ENCODE measurements at regions not wholly inside any gene's neighbourhood (a gene's known extent, or its start where the extent isn't known, plus 50 kb on each side); places are given as distances from the start of the nearest gene placed in this dataset.

DNA sequence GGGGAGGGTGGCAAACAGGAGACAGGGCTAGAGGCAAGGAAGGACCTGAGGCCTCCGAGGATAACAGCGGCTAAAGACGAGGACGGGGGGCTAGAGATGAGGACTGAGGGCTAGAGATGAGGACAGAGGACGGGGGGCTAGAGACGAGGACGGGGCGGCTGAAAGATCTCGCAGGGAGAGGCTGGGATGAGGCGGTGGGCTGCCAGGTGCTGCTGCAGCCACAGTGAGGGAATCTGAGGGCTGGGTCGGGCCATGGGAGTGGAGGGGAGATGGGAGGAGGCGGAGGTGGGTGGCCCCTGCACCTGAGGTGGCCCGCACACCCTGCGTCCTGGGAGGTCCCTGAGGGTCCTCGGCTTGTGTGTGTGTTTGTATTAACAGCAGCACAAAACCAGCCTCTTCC lies 350.2 kb upstream of the SALL3 start:
- no peaks in the 10 kb centered on the region for H3K4me1 ChIP-seq (ENCODE audit: control insufficient read depth, insufficient read depth, low read depth, low read length)
- no peak overlapping the region for H3K27ac ChIP-seq (ENCODE audit: low read length, poor library complexity, severe bottlenecking)
- H3K36me3 ChIP-seq (ENCODE audit: control insufficient read depth in 1 of 2, insufficient read depth in 2 of 2, low read depth in 1 of 2, low read length in 2 of 2), result no peaks in the 10 kb centered on the region
- H4K91ac ChIP-seq (ENCODE audit: low read length), result no peak overlapping the region
- no peak overlapping the region for H2BK15ac ChIP-seq (ENCODE audit: low read depth, poor library complexity, severe bottlenecking)
- no peak overlapping the region for H3K18ac ChIP-seq (ENCODE audit: low read depth in 1 of 2, low read length in 2 of 2)
- DNase-seq, result no peak
- H2BK12ac ChIP-seq (ENCODE audit: low read length in 2 of 2), result no peak overlapping the region
- H3K4me3 ChIP-seq (ENCODE audit: insufficient read depth in 1 of 2, low read depth in 1 of 2, low read length in 2 of 2), result no peak overlapping the region
- no peak overlapping the region for H2BK120ac ChIP-seq (ENCODE audit: low read depth, low read length)
- H3K79me1 ChIP-seq (replicated peaks; ENCODE audit: low read length, poor library complexity, severe bottlenecking), result no peaks in the 10 kb centered on the region
- no peak overlapping the region for H2BK5ac ChIP-seq (ENCODE audit: low read depth, low read length, poor library complexity, severe bottlenecking)
- H3K14ac ChIP-seq (ENCODE audit: low read length in 2 of 2), result no peak overlapping the region
- H2AK5ac ChIP-seq (ENCODE audit: low read length, severe bottlenecking), result no peak overlapping the region
- no peaks in the 10 kb centered on the region for H3K27me3 ChIP-seq (ENCODE audit: control insufficient read depth in 1 of 2, insufficient read depth in 1 of 2, low read length in 2 of 2)
- H3K23ac ChIP-seq (ENCODE audit: low read length in 2 of 2), result no peak overlapping the region
- WGBS, result 87% methylated on average over 9 of the region's 15 CpGs
- H3K9me3 ChIP-seq (ENCODE audit: control insufficient read depth, low read length), result no peaks in the 10 kb centered on the region
- no peak overlapping the region for H3K4me2 ChIP-seq (ENCODE audit: low read length, poor library complexity, severe bottlenecking)
- H3K4ac ChIP-seq (ENCODE audit: low read depth in 1 of 2, low read length in 2 of 2), result no peak overlapping the region
- H2AFZ ChIP-seq (ENCODE audit: low read depth, low read length), result no peak overlapping the region
- H3K9ac ChIP-seq (ENCODE audit: low read length), result no peak overlapping the region
- no peak overlapping the region for H4K8ac ChIP-seq (ENCODE audit: low read length)

DNA sequence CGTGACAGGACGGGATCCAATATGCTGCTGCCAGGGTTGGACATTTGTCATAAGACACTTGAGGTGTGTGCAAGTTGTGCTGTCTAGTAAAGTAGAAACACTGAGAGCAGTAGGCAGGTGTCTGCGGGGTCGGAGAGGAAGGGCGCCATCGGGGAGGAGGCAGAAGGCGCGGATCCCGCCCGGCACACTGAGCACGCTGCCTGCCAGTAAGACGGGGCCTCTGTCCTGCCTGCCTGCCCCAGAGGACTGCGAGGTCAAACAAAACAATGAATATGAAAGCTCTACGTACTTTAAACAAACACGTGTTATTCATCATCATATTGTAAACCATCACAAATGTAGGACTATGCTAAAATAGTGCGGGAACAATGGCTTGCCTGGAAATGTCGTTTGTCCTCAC lies 349.3 kb upstream of the SALL3 start:
- Histone ChIP-seq H2BK120ac (ENCODE audit: low read depth, low read length) (no peak overlapping the region), H3K27me3 (ENCODE audit: control insufficient read depth in 1 of 2, insufficient read depth in 1 of 2, low read length in 2 of 2) (no peaks in the 10 kb centered on the region), H3K4me1 (ENCODE audit: control insufficient read depth, insufficient read depth, low read depth, low read length) (no peaks in the 10 kb centered on the region), H3K4ac (ENCODE audit: low read depth in 1 of 2, low read length in 2 of 2) (no peak overlapping the region), H3K27ac (ENCODE audit: low read length, poor library complexity, severe bottlenecking) (no peak overlapping the region), H3K9ac (ENCODE audit: low read length) (no peak overlapping the region), H3K9me3 (ENCODE audit: control insufficient read depth, low read length) (no peaks in the 10 kb centered on the region), H4K8ac (ENCODE audit: low read length) (peak overlapping the region; percentile 62), H2BK5ac (ENCODE audit: low read depth, low read length, poor library complexity, severe bottlenecking) (no peak overlapping the region), H4K91ac (ENCODE audit: low read length) (no peak overlapping the region), H3K14ac (ENCODE audit: low read length in 2 of 2) (no peak overlapping the region), H2BK12ac (ENCODE audit: low read length in 2 of 2) (no peak overlapping the region), H3K36me3 (ENCODE audit: control insufficient read depth in 1 of 2, insufficient read depth in 2 of 2, low read depth in 1 of 2, low read length in 2 of 2) (no peaks in the 10 kb centered on the region), H2AK5ac (ENCODE audit: low read length, severe bottlenecking) (no peak overlapping the region), H3K23ac (ENCODE audit: low read length in 2 of 2) (no peak overlapping the region), H3K79me1 (replicated peaks; ENCODE audit: low read length, poor library complexity, severe bottlenecking) (no peaks in the 10 kb centered on the region), H2AFZ (ENCODE audit: low read depth, low read length) (no peak overlapping the region), H3K4me2 (ENCODE audit: low read length, poor library complexity, severe bottlenecking) (no peak overlapping the region), H3K4me3 (ENCODE audit: insufficient read depth in 1 of 2, low read depth in 1 of 2, low read length in 2 of 2) (no peak overlapping the region), H2BK15ac (ENCODE audit: low read depth, poor library complexity, severe bottlenecking) (no peak overlapping the region), H3K18ac (ENCODE audit: low read depth in 1 of 2, low read length in 2 of 2) (no peak overlapping the region)
- DNase-seq, result no peak
- 93% methylated on average over 17 of the region's 17 CpGs for WGBS

- no peak overlapping the region for H4K8ac ChIP-seq (ENCODE audit: low read length)
- H3K9ac ChIP-seq (ENCODE audit: low read length), result no peak overlapping the region
- no peaks in the 10 kb centered on the region for H3K9me3 ChIP-seq (ENCODE audit: control insufficient read depth, low read length)
- no peaks in the 10 kb centered on the region for H3K27me3 ChIP-seq (ENCODE audit: control insufficient read depth in 1 of 2, insufficient read depth in 1 of 2, low read length in 2 of 2)
- no peak overlapping the region for H2BK12ac ChIP-seq (ENCODE audit: low read length in 2 of 2)
- no peak overlapping the region for H3K4me3 ChIP-seq (ENCODE audit: insufficient read depth in 1 of 2, low read depth in 1 of 2, low read length in 2 of 2)
- H3K14ac ChIP-seq (ENCODE audit: low read length in 2 of 2), result no peak overlapping the region
- H2BK5ac ChIP-seq (ENCODE audit: low read depth, low read length, poor library complexity, severe bottlenecking), result no peak overlapping the region
- no peak overlapping the region for H4K91ac ChIP-seq (ENCODE audit: low read length)
- 75% methylated on average over 14 of the region's 14 CpGs for WGBS
- no peak overlapping the region for H2BK15ac ChIP-seq (ENCODE audit: low read depth, poor library complexity, severe bottlenecking)
- H3K4ac ChIP-seq (ENCODE audit: low read depth in 1 of 2, low read length in 2 of 2), result no peak overlapping the region
- no peak overlapping the region for H3K18ac ChIP-seq (ENCODE audit: low read depth in 1 of 2, low read length in 2 of 2)
- H2BK120ac ChIP-seq (ENCODE audit: low read depth, low read length), result no peak overlapping the region
- H3K23ac ChIP-seq (ENCODE audit: low read length in 2 of 2), result no peak overlapping the region
- H3K4me2 ChIP-seq (ENCODE audit: low read length, poor library complexity, severe bottlenecking), result no peak overlapping the region
- H3K27ac ChIP-seq (ENCODE audit: low read length, poor library complexity, severe bottlenecking), result no peak overlapping the region
- H3K79me1 ChIP-seq (replicated peaks; ENCODE audit: low read length, poor library complexity, severe bottlenecking), result no peaks in the 10 kb centered on the region
- no peaks in the 10 kb centered on the region for H3K4me1 ChIP-seq (ENCODE audit: control insufficient read depth, insufficient read depth, low read depth, low read length)
- DNase-seq, result no peak
- no peak overlapping the region for H2AK5ac ChIP-seq (ENCODE audit: low read length, severe bottlenecking)
- no peak overlapping the region for H2AFZ ChIP-seq (ENCODE audit: low read depth, low read length)
- no peaks in the 10 kb centered on the region for H3K36me3 ChIP-seq (ENCODE audit: control insufficient read depth in 1 of 2, insufficient read depth in 2 of 2, low read depth in 1 of 2, low read length in 2 of 2)
Measured at GRCh38 chr18:78630981-78631510, 348.6 kb upstream of the SALL3 start.

- no peak overlapping the region for H3K23ac ChIP-seq (ENCODE audit: low read length in 2 of 2)
- DNase-seq, result no peak
- H3K18ac ChIP-seq (ENCODE audit: low read depth in 1 of 2, low read length in 2 of 2), result no peak overlapping the region
- no peak overlapping the region for H2AK5ac ChIP-seq (ENCODE audit: low read length, severe bottlenecking)
- no peak overlapping the region for H2BK120ac ChIP-seq (ENCODE audit: low read depth, low read length)
- H4K91ac ChIP-seq (ENCODE audit: low read length), result no peak overlapping the region
- H3K4me1 ChIP-seq (ENCODE audit: control insufficient read depth, insufficient read depth, low read depth, low read length), result no peaks in the 10 kb centered on the region
- no peak overlapping the region for H3K4ac ChIP-seq (ENCODE audit: low read depth in 1 of 2, low read length in 2 of 2)
- no peak overlapping the region for H2BK12ac ChIP-seq (ENCODE audit: low read length in 2 of 2)
- H3K14ac ChIP-seq (ENCODE audit: low read length in 2 of 2), result no peak overlapping the region
- no peaks in the 10 kb centered on the region for H3K79me1 ChIP-seq (replicated peaks; ENCODE audit: low read length, poor library complexity, severe bottlenecking)
- H3K9me3 ChIP-seq (ENCODE audit: control insufficient read depth, low read length), result no peaks in the 10 kb centered on the region
- no peak overlapping the region for H3K9ac ChIP-seq (ENCODE audit: low read length)
- H2AFZ ChIP-seq (ENCODE audit: low read depth, low read length), result no peak overlapping the region
- H3K4me3 ChIP-seq (ENCODE audit: insufficient read depth in 1 of 2, low read depth in 1 of 2, low read length in 2 of 2), result no peak overlapping the region
- no peak overlapping the region for H2BK15ac ChIP-seq (ENCODE audit: low read depth, poor library complexity, severe bottlenecking)
- no peak overlapping the region for H3K27ac ChIP-seq (ENCODE audit: low read length, poor library complexity, severe bottlenecking)
- WGBS, result 63% methylated on average over 8 of the region's 11 CpGs
- H4K8ac ChIP-seq (ENCODE audit: low read length), result no peak overlapping the region
- no peaks in the 10 kb centered on the region for H3K36me3 ChIP-seq (ENCODE audit: control insufficient read depth in 1 of 2, insufficient read depth in 2 of 2, low read depth in 1 of 2, low read length in 2 of 2)
- H3K4me2 ChIP-seq (ENCODE audit: low read length, poor library complexity, severe bottlenecking), result no peak overlapping the region
- no peaks in the 10 kb centered on the region for H3K27me3 ChIP-seq (ENCODE audit: control insufficient read depth in 1 of 2, insufficient read depth in 1 of 2, low read length in 2 of 2)
- no peak overlapping the region for H2BK5ac ChIP-seq (ENCODE audit: low read depth, low read length, poor library complexity, severe bottlenecking)
Measured at GRCh38 chr18:78632111-78632541, 347.5 kb upstream of the SALL3 start.

Measured in mesenchymal stem cell (in vitro differentiated cells and primary cell).